CD4-positive, CD25-positive, alpha-beta regulatory T cell (primary cell): ENCODE measurements at regions not wholly inside any gene's neighbourhood (a gene's known extent, or its start where the extent isn't known, plus 50 kb on each side); places are given as distances from the start of the nearest gene placed in this dataset.

Experiments
- ATAC-seq, 2 donors: fragments of 150-1000 bp; cut with Tn5 transposase; one replicate each; pipeline ENCODE4 v1.10.0; 2021; ENCODE audit warnings: low read depth in 2 of 2, moderate number of reproducible peaks in 2 of 2, moderate library complexity in 1 of 2
- DNase-seq, 3 donors: peaks; one replicate each; pipeline versions ENCODE4 v3.0.0 to v3.0.0-alpha.2; 2012 to 2022; ENCODE audit warnings: mixed read lengths in 1 of 3
- H3K27ac ChIP-seq: one replicate; pipeline ENCODE4 v1.7.0; 2013; ENCODE audit warnings: mild to moderate bottlenecking, low read length; ENCODE audit not compliant: insufficient read depth, poor library complexity, severe bottlenecking
- H3K27me3 ChIP-seq: one replicate; pipeline ENCODE4 v1.7.0; 2013; ENCODE audit warnings: low read length; ENCODE audit not compliant: control insufficient read depth, insufficient read depth
- H3K36me3 ChIP-seq: one replicate; pipeline ENCODE4 v1.7.0; 2013; ENCODE audit warnings: mild to moderate bottlenecking, low read length, moderate library complexity; ENCODE audit not compliant: control insufficient read depth, insufficient read depth
- H3K4me1 ChIP-seq: 2 replicates; pipeline ENCODE4 v1.7.0; 2013; ENCODE audit warnings: mild to moderate bottlenecking, low read length; ENCODE audit not compliant: insufficient read depth, control insufficient read depth, poor library complexity, severe bottlenecking
- H3K4me3 ChIP-seq: one replicate; pipeline ENCODE4 v1.7.0; 2013; ENCODE audit warnings: low read depth, mild to moderate bottlenecking, low read length, moderate library complexity
- H3K9me3 ChIP-seq, 2 experiments: 1 replicate in 1 of 2; 2 replicates in 1 of 2; pipeline ENCODE4 v1.7.0; 2013; ENCODE audit warnings: low read length in 2 of 2, mild to moderate bottlenecking in 1 of 2, moderate library complexity in 1 of 2; ENCODE audit not compliant: control insufficient read depth in 2 of 2
- H3K27ac Mint-ChIP-seq, 3 donors: one replicate each; pipeline ENCODE4 v1.8.0; 2020 to 2022; ENCODE audit warnings: mild to moderate bottlenecking in 3 of 3, mixed read lengths in 3 of 3, moderate library complexity in 2 of 3
- H3K27me3 Mint-ChIP-seq: one replicate; pipeline ENCODE4 v1.8.0; 2022; ENCODE audit warnings: mild to moderate bottlenecking, mixed read lengths
- H3K36me3 Mint-ChIP-seq: one replicate; pipeline ENCODE4 v1.8.0; 2020; ENCODE audit warnings: mixed read lengths
- H3K4me1 Mint-ChIP-seq, 4 donors: one replicate each; pipeline ENCODE4 v1.8.0; 2020 to 2022; ENCODE audit warnings: mixed read lengths in 4 of 4, mild to moderate bottlenecking in 1 of 4
- H3K4me3 Mint-ChIP-seq, 4 donors: one replicate each; pipeline ENCODE4 v1.8.0; 2020 to 2022; ENCODE audit warnings: mild to moderate bottlenecking in 4 of 4, mixed read lengths in 4 of 4, moderate library complexity in 3 of 4
- H3K9me3 Mint-ChIP-seq, 7 donors: one replicate each; pipeline ENCODE4 v1.8.0; 2020 to 2022; ENCODE audit warnings: mixed read lengths in 7 of 7, mild to moderate bottlenecking in 3 of 7, moderate library complexity in 2 of 7

- no peaks in the 10 kb centered on the region for H3K36me3 ChIP-seq
- peaks cover 0 to 2% of the 10 kb centered on the region in 2 experiments for H3K9me3 ChIP-seq
- Mint-ChIP-seq H3K27me3 (peaks cover 84% of the 10 kb centered on the region), H3K27ac (no peak overlapping the region), H3K4me1 (peaks cover 0 to 31% (median 22%) of the 10 kb centered on the region in 4 donors), H3K9me3 (peaks cover 0 to 7% (median 0%) of the 10 kb centered on the region in 7 donors), H3K4me3 (no peak overlapping the region), H3K36me3 (no peaks in the 10 kb centered on the region)
- DNase-seq: peak; percentile 43 to 77 (median 70)
- H3K27me3 ChIP-seq: peaks cover 60% of the 10 kb centered on the region
- no peak overlapping the region for H3K27ac ChIP-seq
- no peak overlapping the region for H3K4me3 ChIP-seq
- peak; percentile 38 to 46 for ATAC-seq
- peaks cover 25% of the 10 kb centered on the region for H3K4me1 ChIP-seq
These were observed 130.3 kb upstream of the DPYD start for GRCh38 chr1:98051065-98051675.

DNA sequence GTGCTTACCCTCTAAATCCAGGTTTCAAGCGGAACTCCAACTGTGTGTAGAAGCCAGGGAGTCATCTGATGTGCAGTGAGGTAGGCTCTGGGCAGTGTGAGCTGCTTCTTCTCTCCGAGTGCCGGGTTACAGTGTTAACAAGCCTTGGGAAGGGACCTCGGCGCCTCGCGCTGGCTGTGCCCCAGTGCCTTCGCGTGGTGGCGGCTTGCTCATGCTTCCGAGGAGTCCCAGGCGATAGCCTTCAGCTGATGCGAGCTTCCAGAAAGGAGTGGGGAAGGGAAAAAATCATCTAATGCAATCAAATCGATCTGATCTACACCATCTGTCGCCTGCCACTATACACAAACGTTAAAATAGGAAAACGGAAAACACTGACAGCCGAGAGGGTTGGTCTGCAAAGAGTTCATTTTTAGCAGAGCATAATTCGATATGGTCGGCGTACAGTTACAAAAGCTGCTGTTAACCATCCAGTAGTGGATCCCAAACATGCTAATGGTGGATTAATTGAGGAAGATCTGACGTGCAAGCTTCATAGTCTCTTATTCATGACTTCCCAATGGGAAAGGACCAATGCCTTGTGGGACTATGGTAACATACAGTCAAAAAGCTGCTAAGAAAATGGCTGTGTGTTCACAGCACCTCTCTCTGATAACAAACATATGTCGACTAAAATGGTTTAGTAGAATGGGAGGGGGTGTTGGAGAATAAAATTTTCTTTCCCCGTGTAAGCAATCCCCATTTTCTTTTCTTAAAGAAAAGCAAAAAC lies 128.7 kb upstream of the DPYD start:
- Mint-ChIP-seq H3K4me1 (peaks cover 0 to 38% (median 26%) of the 10 kb centered on the region in 4 donors), H3K4me3 (peak overlapping the region in 1 of 4 donors; percentile 3), H3K27ac (no peak overlapping the region), H3K27me3 (peaks cover 84% of the 10 kb centered on the region), H3K9me3 (peaks cover 0 to 7% (median 0%) of the 10 kb centered on the region in 7 donors), H3K36me3 (no peaks in the 10 kb centered on the region)
- DNase-seq (no peak), ATAC-seq (no peak)
- Histone ChIP-seq H3K36me3 (no peaks in the 10 kb centered on the region), H3K4me1 (peaks cover 37% of the 10 kb centered on the region), H3K9me3 (peaks cover 0 to 2% of the 10 kb centered on the region in 2 experiments), H3K4me3 (no peak overlapping the region), H3K27ac (no peak overlapping the region), H3K27me3 (peaks cover 59% of the 10 kb centered on the region)

DNA sequence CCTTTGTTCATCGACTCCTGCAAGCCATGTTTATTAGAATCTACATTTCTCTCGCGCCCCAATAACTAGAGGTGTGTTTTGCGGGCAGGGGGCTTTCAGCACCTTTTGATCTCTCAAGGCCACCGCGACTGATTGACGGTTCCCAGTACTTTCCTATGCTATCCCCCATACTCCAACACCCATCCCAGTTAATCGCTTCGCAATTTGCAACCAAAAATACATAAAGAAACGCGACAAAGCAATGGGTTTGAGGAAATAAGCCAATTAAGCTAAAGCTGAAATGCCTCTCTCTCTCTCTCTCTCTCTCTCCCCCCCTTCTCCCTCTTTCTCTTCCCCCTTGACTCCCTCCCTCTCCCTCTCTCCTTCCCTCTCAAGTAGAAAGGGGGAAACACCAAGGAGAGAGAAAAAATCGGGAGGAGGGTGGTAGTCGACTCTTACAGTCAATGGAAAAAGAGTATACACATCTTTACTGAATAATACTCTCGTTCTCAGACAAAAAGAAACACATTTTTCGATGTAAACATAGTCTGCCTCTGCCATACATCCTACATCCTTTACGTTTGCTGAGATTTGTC lies 128.0 kb upstream of the DPYD start:
- peaks cover 65% of the 10 kb centered on the region for H3K27me3 ChIP-seq
- H3K4me1 Mint-ChIP-seq: peaks cover 0 to 44% (median 28%) of the 10 kb centered on the region in 4 donors
- DNase-seq (no peak), ATAC-seq (no peak)
- H3K4me3 Mint-ChIP-seq: peak overlapping the region in 1 of 4 donors; percentile 10
- H3K27ac Mint-ChIP-seq: peak overlapping the region in 1 of 3 donors; percentile 14
- peaks cover 30% of the 10 kb centered on the region for H3K4me1 ChIP-seq
- no peaks in the 10 kb centered on the region for H3K36me3 ChIP-seq
- H3K27me3 Mint-ChIP-seq: peaks cover 91% of the 10 kb centered on the region
- peaks cover 0 to 7% (median 0%) of the 10 kb centered on the region in 7 donors for H3K9me3 Mint-ChIP-seq
- no peak overlapping the region for H3K4me3 ChIP-seq
- H3K9me3 ChIP-seq: peaks cover 0 to 2% of the 10 kb centered on the region in 2 experiments
- no peaks in the 10 kb centered on the region for H3K36me3 Mint-ChIP-seq
- H3K27ac ChIP-seq: no peak overlapping the region

GRCh38 chr1:98048244-98048643 lies 127.4 kb upstream of the DPYD start:
- Histone ChIP-seq H3K4me3 (no peak overlapping the region), H3K9me3 (peaks cover 0 to 2% of the 10 kb centered on the region in 2 experiments), H3K27me3 (peaks cover 70% of the 10 kb centered on the region), H3K27ac (no peak overlapping the region), H3K36me3 (no peaks in the 10 kb centered on the region), H3K4me1 (peaks cover 24% of the 10 kb centered on the region)
- Mint-ChIP-seq H3K9me3 (peaks cover 0 to 7% (median 0%) of the 10 kb centered on the region in 7 donors), H3K36me3 (no peaks in the 10 kb centered on the region), H3K27me3 (peaks cover 94% of the 10 kb centered on the region), H3K4me3 (peak overlapping the region in 2 of 4 donors; percentile 47 to 82), H3K4me1 (peaks cover 0 to 43% (median 26%) of the 10 kb centered on the region in 4 donors), H3K27ac (no peak overlapping the region)
- DNase-seq (peak in 2 of 3 donors; percentile 62 to 63), ATAC-seq (peak; percentile 59 to 71)

- ATAC-seq: no peak
- peaks cover 68% of the 10 kb centered on the region for H3K27me3 ChIP-seq
- peaks cover 22% of the 10 kb centered on the region for H3K4me1 ChIP-seq
- H3K27ac ChIP-seq: no peak overlapping the region
- peaks cover 0 to 2% of the 10 kb centered on the region in 2 experiments for H3K9me3 ChIP-seq
- Mint-ChIP-seq H3K27ac (no peak overlapping the region), H3K4me1 (peaks cover 0 to 38% (median 21%) of the 10 kb centered on the region in 4 donors), H3K27me3 (peaks cover 86% of the 10 kb centered on the region), H3K9me3 (peaks cover 0 to 6% (median 0%) of the 10 kb centered on the region in 7 donors), H3K36me3 (no peaks in the 10 kb centered on the region), H3K4me3 (peak overlapping the region in 1 of 4 donors; percentile 61)
- no peak for DNase-seq
- H3K36me3 ChIP-seq: no peaks in the 10 kb centered on the region
- H3K4me3 ChIP-seq: no peak overlapping the region
These were observed 126.3 kb upstream of the DPYD start for GRCh38 chr1:98047171-98047570.

GRCh38 chr1:98045767-98046641 lies 125.2 kb upstream of the DPYD start:
- Histone ChIP-seq H3K4me3 (peak overlapping the region; percentile 16), H3K27me3 (peaks cover 59% of the 10 kb centered on the region), H3K36me3 (no peaks in the 10 kb centered on the region), H3K27ac (no peak overlapping the region), H3K9me3 (peaks cover 0 to 2% of the 10 kb centered on the region in 2 experiments), H3K4me1 (peaks cover 22% of the 10 kb centered on the region)
- Mint-ChIP-seq H3K36me3 (no peaks in the 10 kb centered on the region), H3K9me3 (peaks cover 0 to 6% (median 0%) of the 10 kb centered on the region in 7 donors), H3K4me1 (peaks cover 0 to 38% (median 21%) of the 10 kb centered on the region in 4 donors), H3K27ac (no peak overlapping the region), H3K4me3 (peak overlapping the region; percentile 71 to 93 (median 78)), H3K27me3 (peaks cover 75% of the 10 kb centered on the region)
- DNase-seq: peak in 1 of 3 donors; percentile 35
- peak in 1 of 2 donors; percentile 41 for ATAC-seq

- Mint-ChIP-seq H3K4me1 (peaks cover 0 to 38% (median 21%) of the 10 kb centered on the region in 4 donors), H3K36me3 (no peaks in the 10 kb centered on the region), H3K27ac (no peak overlapping the region), H3K27me3 (peaks cover 75% of the 10 kb centered on the region), H3K4me3 (peak overlapping the region in 2 of 4 donors; percentile 69 to 79), H3K9me3 (peaks cover 0 to 6% (median 0%) of the 10 kb centered on the region in 7 donors)
- Histone ChIP-seq H3K27ac (no peak overlapping the region), H3K9me3 (peaks cover 0 to 2% of the 10 kb centered on the region in 2 experiments), H3K4me3 (peak overlapping the region; percentile 41), H3K4me1 (peaks cover 22% of the 10 kb centered on the region), H3K27me3 (peaks cover 57% of the 10 kb centered on the region), H3K36me3 (no peaks in the 10 kb centered on the region)
- no peak for DNase-seq
- no peak for ATAC-seq
These were observed 124.5 kb upstream of the DPYD start for GRCh38 chr1:98045211-98045766.
